G401.6 (cell line): ENCODE measurements at regions not wholly inside any gene's neighbourhood (a gene's known extent, or its start where the extent isn't known, plus 50 kb on each side); places are given as distances from the start of the nearest gene placed in this dataset.

ENCODE experiments used
- FAIRE-seq: peaks from 2 replicates; lab custom pipeline; 2012; peaks lifted over from hg19 to GRCh38; lab: Jason Lieb, UNC

GRCh38 chr9:27752069-27752468, 178.8 kb upstream of the C9orf72 start:
- no peak for FAIRE-seq

GRCh38 chr9:27755846-27756245, 182.6 kb upstream of the C9orf72 start:
- FAIRE-seq, result no peak

GRCh38 chr9:27756418-27756817, 183.1 kb upstream of the C9orf72 start:
- FAIRE-seq, result no peak

GRCh38 chr9:27763831-27764230, 190.6 kb upstream of the C9orf72 start:
- FAIRE-seq, result no peak

- no peak for FAIRE-seq
Measured at GRCh38 chr9:27765266-27766072, 192.2 kb upstream of the C9orf72 start.

GRCh38 chr9:27766073-27766835, 193.0 kb upstream of the C9orf72 start:
- FAIRE-seq, result no peak

- FAIRE-seq, result no peak
Measured at GRCh38 chr9:27768781-27769180, 195.5 kb upstream of the C9orf72 start.

- FAIRE-seq, result no peak
Measured at GRCh38 chr9:27770541-27770940, 197.3 kb upstream of the C9orf72 start.

- no peak for FAIRE-seq
Measured at GRCh38 chr9:27771803-27772545, 198.7 kb upstream of the C9orf72 start.

GRCh38 chr9:27784847-27785713, 211.8 kb upstream of the C9orf72 start:
- FAIRE-seq, result no peak

GRCh38 chr9:27785714-27786100, 212.4 kb upstream of the C9orf72 start:
- FAIRE-seq, result no peak

GRCh38 chr9:27787891-27788290, 214.6 kb upstream of the C9orf72 start:
- no peak for FAIRE-seq

GRCh38 chr9:27791311-27791710, 218.0 kb upstream of the C9orf72 start:
- no peak for FAIRE-seq

GRCh38 chr9:27792971-27793689, 219.8 kb upstream of the C9orf72 start:
- no peak for FAIRE-seq

- FAIRE-seq, result no peak
Measured at GRCh38 chr9:27799326-27799725, 226.0 kb upstream of the C9orf72 start.

- FAIRE-seq, result no peak
Measured at GRCh38 chr9:27800159-27800558, 226.9 kb upstream of the C9orf72 start.

- no peak for FAIRE-seq
Measured at GRCh38 chr9:27800692-27801370, 227.6 kb upstream of the C9orf72 start.

- FAIRE-seq, result no peak
Measured at GRCh38 chr9:27801545-27801944, 228.3 kb upstream of the C9orf72 start.

GRCh38 chr9:27802418-27802817, 229.1 kb upstream of the C9orf72 start:
- FAIRE-seq, result no peak

GRCh38 chr9:27808864-27809263, 235.6 kb upstream of the C9orf72 start:
- FAIRE-seq, result no peak

GRCh38 chr9:27817747-27818146, 244.5 kb upstream of the C9orf72 start:
- no peak for FAIRE-seq
